GM18507 (cell line): ENCODE measurements at regions not wholly inside any gene's neighbourhood (a gene's known extent, or its start where the extent isn't known, plus 50 kb on each side); places are given as distances from the start of the nearest gene placed in this dataset.

Experiments used
- DNase-seq: peaks from one replicate; pipeline ENCODE4 v3.0.0; 2011; ENCODE audit warnings: low read depth; ENCODE audit not compliant: insufficient read length; ENCODE audit errors: extremely low spot score
- FAIRE-seq: peaks from 2 replicates; lab custom pipeline; 2011; peaks lifted over from hg19 to GRCh38; lab: Jason Lieb, UNC

- FAIRE-seq, result no peak
- no peak for DNase-seq
Observed at GRCh38 chr1:106217765-106218164, 838.7 kb upstream of the PRMT6 start.

GRCh38 chr1:106222403-106222802 lies 834.1 kb upstream of the PRMT6 start:
- FAIRE-seq (no peak), DNase-seq (no peak)

GRCh38 chr1:106223213-106223612 lies 833.3 kb upstream of the PRMT6 start:
- DNase-seq (no peak), FAIRE-seq (no peak)

- no peak for FAIRE-seq
Observed at GRCh38 chr1:106224426-106224825, 832.0 kb upstream of the PRMT6 start.

GRCh38 chr1:106225403-106225802 lies 831.1 kb upstream of the PRMT6 start:
- no peak for FAIRE-seq
- DNase-seq, result no peak

More at GRCh38 chr1:106224426-106224825, 832.0 kb upstream of the PRMT6 start:
- no peak for DNase-seq

GRCh38 chr1:106226550-106226949 lies 829.9 kb upstream of the PRMT6 start:
- no peak for FAIRE-seq
- no peak for DNase-seq

GRCh38 chr1:106232128-106232527 lies 824.3 kb upstream of the PRMT6 start:
- FAIRE-seq (no peak), DNase-seq (no peak)

GRCh38 chr1:106233511-106233910 lies 823.0 kb upstream of the PRMT6 start:
- DNase-seq, result no peak
- FAIRE-seq, result no peak

- FAIRE-seq (no peak), DNase-seq (no peak)
Observed at GRCh38 chr1:106249365-106249764, 807.1 kb upstream of the PRMT6 start.

- no peak for DNase-seq
- no peak for FAIRE-seq
Observed at GRCh38 chr1:106249810-106250209, 806.7 kb upstream of the PRMT6 start.

GRCh38 chr1:106254748-106255147 lies 801.7 kb upstream of the PRMT6 start:
- DNase-seq (no peak), FAIRE-seq (no peak)

- no peak for FAIRE-seq
- no peak for DNase-seq
Observed at GRCh38 chr1:106266786-106267185, 789.7 kb upstream of the PRMT6 start.

- no peak for FAIRE-seq
- DNase-seq, result no peak
Observed at GRCh38 chr1:106268070-106268469, 788.4 kb upstream of the PRMT6 start.

- FAIRE-seq (no peak), DNase-seq (no peak)
Observed at GRCh38 chr1:106276871-106277270, 779.6 kb upstream of the PRMT6 start.

GRCh38 chr1:106277786-106278185 lies 778.7 kb upstream of the PRMT6 start:
- no peak for DNase-seq
- FAIRE-seq, result no peak

GRCh38 chr1:106278716-106279115 lies 777.8 kb upstream of the PRMT6 start:
- DNase-seq (no peak), FAIRE-seq (no peak)

GRCh38 chr1:106289265-106289928 lies 767.1 kb upstream of the PRMT6 start:
- no peak for FAIRE-seq
- no peak for DNase-seq

GRCh38 chr1:106290805-106291501 lies 765.5 kb upstream of the PRMT6 start:
- no peak for FAIRE-seq
- DNase-seq, result no peak

GRCh38 chr1:106292130-106292529 lies 764.3 kb upstream of the PRMT6 start:
- DNase-seq (no peak), FAIRE-seq (no peak)

GRCh38 chr1:106296431-106296830 lies 760.0 kb upstream of the PRMT6 start:
- no peak for DNase-seq
- FAIRE-seq, result no peak

GRCh38 chr1:106304106-106304505 lies 752.4 kb upstream of the PRMT6 start:
- DNase-seq (no peak), FAIRE-seq (no peak)
